DOHH2 (cell line): ENCODE measurements at regions not wholly inside any gene's neighbourhood (a gene's known extent, or its start where the extent isn't known, plus 50 kb on each side); places are given as distances from the start of the nearest gene placed in this dataset.
A peak's percentile ranks its signal among the peaks of the same experiment; 100 is the strongest.

Experiments used
- H3F3A ChIP-seq: fragments of 200-600 bp; sonication (generic), shearing (Covaris generic); 2 replicates; pipeline ENCODE4 v1.6.0; 2016; ENCODE audit warnings: antibody characterized with exemption, mild to moderate bottlenecking; ENCODE audit not compliant: control insufficient read depth, insufficient read depth
- H3K27ac ChIP-seq: fragments of 200-600 bp; sonication (generic); 2 replicates; pipeline ENCODE4 v1.5.1; 2014; ENCODE audit warnings: low read depth, mild to moderate bottlenecking, low read length, moderate library complexity
- H3K27me3 ChIP-seq: fragments of 200-600 bp; sonication (generic); 2 replicates; pipeline ENCODE4 v1.6.1; 2014; ENCODE audit warnings: mild to moderate bottlenecking, low read length, mixed read lengths; ENCODE audit not compliant: control insufficient read depth
- H3K36me3 ChIP-seq: fragments of 200-600 bp; sonication (generic); 2 replicates; pipeline ENCODE4 v1.6.1; 2014; ENCODE audit warnings: mild to moderate bottlenecking, low read length, moderate library complexity, mixed read lengths; ENCODE audit not compliant: control insufficient read depth
- H3K4me1 ChIP-seq: fragments of 200-600 bp; sonication (generic); 2 replicates; pipeline ENCODE4 v1.6.1; 2014; ENCODE audit warnings: mild to moderate bottlenecking, low read length, mixed read lengths; ENCODE audit not compliant: control insufficient read depth
- H3K4me2 ChIP-seq: fragments of 200-600 bp; sonication (generic); 2 replicates; pipeline ENCODE4 v1.6.0; 2014; ENCODE audit warnings: mild to moderate bottlenecking, low read length, moderate library complexity
- H3K4me3 ChIP-seq: fragments of 200-600 bp; sonication (generic); 2 replicates; pipeline ENCODE4 v1.5.1; 2014; ENCODE audit warnings: mild to moderate bottlenecking, low read length, mixed read lengths
- H3K79me2 ChIP-seq: fragments of 200-600 bp; sonication (generic); 2 replicates; pipeline ENCODE4 v1.6.1; 2014; ENCODE audit warnings: mild to moderate bottlenecking, low read length, mixed read lengths; ENCODE audit not compliant: control insufficient read depth
- H3K9me2 ChIP-seq: fragments of 200-600 bp; sonication (generic); replicated peaks from 2 replicates; pipeline ENCODE4 v1.6.1; 2014; ENCODE audit warnings: mild to moderate bottlenecking, low read length, mixed read lengths; ENCODE audit not compliant: control insufficient read depth
- H3K9me3 ChIP-seq: fragments of 200-600 bp; sonication (generic); 2 replicates; pipeline ENCODE4 v1.6.1; 2014; ENCODE audit warnings: antibody characterized with exemption, low read length, mixed read lengths; ENCODE audit not compliant: control insufficient read depth, insufficient read depth
- H4K20me1 ChIP-seq: fragments of 200-600 bp; sonication (generic); 2 replicates; pipeline ENCODE4 v1.6.0; 2014; ENCODE audit warnings: low read depth, mild to moderate bottlenecking, antibody characterized with exemption, low read length, moderate library complexity; ENCODE audit not compliant: control insufficient read depth, insufficient read depth
- CTCF ChIP-seq: fragments of 200-600 bp; sonication (generic); IDR thresholded peaks from one replicate; pipeline ENCODE4 v1.5.1; 2014; ENCODE audit warnings: antibody characterized with exemption, mild to moderate bottlenecking, low read depth, low read length; ENCODE audit not compliant: poor library complexity, severe bottlenecking
- EZH2phosphoT487 ChIP-seq: fragments of 200-600 bp; sonication (generic); IDR thresholded peaks from 2 replicates; pipeline ENCODE4 v1.6.1; 2017; ENCODE audit warnings: borderline replicate concordance, mild to moderate bottlenecking, antibody characterized with exemption, low read length, moderate library complexity, mixed read lengths

GRCh38 chr12:92369056-92369455 is 223.4 kb upstream of the BTG1 start:
- Histone ChIP-seq H3K9me3 (no peaks in the 10 kb centered on the region), H3F3A (peaks cover 17% of the 10 kb centered on the region), H3K27ac (no peak overlapping the region), H3K36me3 (peaks cover 7% of the 10 kb centered on the region; the same call in 1 of the 2 replicates), H3K79me2 (no peaks in the 10 kb centered on the region), H3K27me3 (no peaks in the 10 kb centered on the region), H3K4me2 (no peak overlapping the region), H4K20me1 (no peaks in the 10 kb centered on the region), H3K4me3 (no peak overlapping the region), H3K4me1 (peaks cover 41% of the 10 kb centered on the region), H3K9me2 (no peaks in the 10 kb centered on the region)
- TF ChIP-seq CTCF (no peak), EZH2phosphoT487 (no peak)

- TF ChIP-seq EZH2phosphoT487: no peak
- no peak for TF ChIP-seq CTCF
- Histone ChIP-seq H3F3A (peaks cover 32% of the 10 kb centered on the region), H3K4me2 (peak overlapping the region; percentile 78), H3K4me3 (peak overlapping the region; percentile 35), H3K79me2 (no peaks in the 10 kb centered on the region), H4K20me1 (no peaks in the 10 kb centered on the region), H3K27me3 (no peaks in the 10 kb centered on the region), H3K27ac (peak overlapping the region; percentile 93), H3K36me3 (peaks cover 12% of the 10 kb centered on the region), H3K9me3 (no peaks in the 10 kb centered on the region; the same call in 1 of the 2 replicates), H3K4me1 (peaks cover 64% of the 10 kb centered on the region), H3K9me2 (no peaks in the 10 kb centered on the region)
These were observed 220.2 kb upstream of the BTG1 start for GRCh38 chr12:92365836-92366235.

GRCh38 chr12:92365333-92365732 is 219.7 kb upstream of the BTG1 start:
- Histone ChIP-seq H3K9me2 (no peaks in the 10 kb centered on the region), H3K79me2 (no peaks in the 10 kb centered on the region), H3F3A (peaks cover 32% of the 10 kb centered on the region), H3K4me1 (peaks cover 64% of the 10 kb centered on the region), H3K4me2 (peak overlapping the region; percentile 78), H3K27ac (peak overlapping the region; percentile 93), H3K9me3 (peaks cover 5% of the 10 kb centered on the region; the same call in 1 of the 2 replicates), H3K27me3 (no peaks in the 10 kb centered on the region), H3K4me3 (peak overlapping the region; percentile 35), H3K36me3 (peaks cover 17% of the 10 kb centered on the region), H4K20me1 (no peaks in the 10 kb centered on the region)
- TF ChIP-seq EZH2phosphoT487: no peak
- TF ChIP-seq CTCF: no peak
